SK-N-SH treated with all-trans-retinoic acid at 6 μM for 48 hours (cell line): ENCODE measurements at regions not wholly inside any gene's neighbourhood (a gene's known extent, or its start where the extent isn't known, plus 50 kb on each side); places are given as distances from the start of the nearest gene placed in this dataset.

Source experiments
- BACH2 ChIP-seq: fragments of 250-450 bp; sonication (Bioruptor Pico); IDR thresholded peaks from 2 replicates; pipeline ENCODE4 v1.9.0; 2021; ENCODE audit warnings: mild to moderate bottlenecking, borderline replicate concordance
- CREB5 ChIP-seq: fragments of 250-450 bp; sonication (Bioruptor Pico); IDR thresholded peaks from 2 replicates; pipeline ENCODE4 v1.5.1; 2020; ENCODE audit warnings: low read depth, mild to moderate bottlenecking, moderate library complexity
- CSDC2 ChIP-seq: fragments of 250-450 bp; sonication (Bioruptor Pico); IDR thresholded peaks from 2 replicates; pipeline ENCODE4 v1.5.0; 2020; ENCODE audit warnings: mild to moderate bottlenecking, moderate library complexity
- PATZ1 ChIP-seq: fragments of 250-450 bp; sonication (Bioruptor Pico); IDR thresholded peaks from 2 replicates; pipeline ENCODE4 v1.8.0; 2020; ENCODE audit warnings: mild to moderate bottlenecking, moderate library complexity, borderline replicate concordance
- RARB ChIP-seq: fragments of 250-450 bp; sonication (Bioruptor Pico); IDR thresholded peaks from 2 replicates; pipeline ENCODE4 v1.8.0; 2021; ENCODE audit warnings: mild to moderate bottlenecking, moderate library complexity
- TSHZ2 ChIP-seq: fragments of 250-450 bp; sonication (Bioruptor Pico); IDR thresholded peaks from 2 replicates; pipeline ENCODE4 v1.5.0; 2020; ENCODE audit warnings: mild to moderate bottlenecking, moderate library complexity
- ZC3H10 ChIP-seq: fragments of 250-450 bp; sonication (Bioruptor Pico); IDR thresholded peaks from 2 replicates; pipeline ENCODE4 v1.5.1; 2021; ENCODE audit warnings: mild to moderate bottlenecking, moderate library complexity
- ZFP3 ChIP-seq: fragments of 250-450 bp; sonication (Bioruptor Pico); IDR thresholded peaks from 2 replicates; pipeline ENCODE4 v1.5.0; 2020; ENCODE audit warnings: mild to moderate bottlenecking, moderate library complexity
- ZNF70 ChIP-seq: fragments of 450-650 bp; formaldehyde crosslinking; IDR thresholded peaks from 2 replicates; pipeline ENCODE4 v1.5.0; 2020; ENCODE audit warnings: mild to moderate bottlenecking, moderate library complexity

GRCh38 chr15:31461911-31462480, 135.4 kb downstream of the KLF13 start:
- no peak for TF ChIP-seq BACH2
- no peak for TF ChIP-seq CREB5 (CRISPR knock-in tag)
- no peak for TF ChIP-seq ZFP3 (CRISPR knock-in tag)
- no peak for TF ChIP-seq TSHZ2
- TF ChIP-seq PATZ1: no peak
- no peak for TF ChIP-seq RARB (CRISPR knock-in tag)
- TF ChIP-seq ZC3H10 (CRISPR knock-in tag): no peak
- no peak for TF ChIP-seq ZNF70
- TF ChIP-seq CSDC2 (CRISPR knock-in tag): no peak
